ENCODE measurements at regions not wholly inside any gene's neighbourhood (a gene's known extent, or its start where the extent isn't known, plus 50 kb on each side); places are given as distances from the start of the nearest gene placed in this dataset.

DNA sequence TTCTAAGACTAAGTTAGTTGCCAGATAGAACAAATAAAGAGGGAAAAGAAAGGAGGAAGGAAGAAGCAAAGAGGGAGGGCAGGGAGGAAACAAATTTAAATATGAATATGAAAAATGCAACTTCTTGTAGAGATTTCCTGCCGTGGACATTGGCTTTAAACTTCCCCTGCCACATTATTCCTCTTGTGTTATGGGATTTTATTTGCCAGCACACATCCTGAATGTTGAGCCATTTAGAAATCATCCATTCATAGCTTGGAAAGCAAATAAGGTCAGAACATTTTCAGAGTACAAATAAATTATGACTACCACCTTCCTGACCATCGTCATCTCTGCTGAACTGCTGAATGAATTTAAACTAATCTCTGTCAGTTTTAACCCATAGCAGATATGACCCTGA is 911.9 kb upstream of the LRRN3 start:
- DNase-seq = no peak
- CTCF ChIA-PET = no interaction called here
- H3K9me3 Mint-ChIP-seq (ENCODE audit: low read depth, unreplicated experiment) = peaks cover under 1% of the 10 kb centered on the region
- H3K36me3 Mint-ChIP-seq (ENCODE audit: insufficient read depth, unreplicated experiment) = no peaks in the 10 kb centered on the region
- intact Hi-C loops (cut with micrococcal nuclease; ENCODE audit: unreplicated experiment) = no loop called here
- H3K4me1 Mint-ChIP-seq (ENCODE audit: low read depth, unreplicated experiment) = no peaks in the 10 kb centered on the region
- H3K4me3 Mint-ChIP-seq (ENCODE audit: low read depth, unreplicated experiment) = no peak overlapping the region
- no peaks in the 10 kb centered on the region for H3K27me3 Mint-ChIP-seq (ENCODE audit: unreplicated experiment)
- no TSS peak for BruUV-seq (replicated peaks)
- TF ChIP-seq, protein P1, sequence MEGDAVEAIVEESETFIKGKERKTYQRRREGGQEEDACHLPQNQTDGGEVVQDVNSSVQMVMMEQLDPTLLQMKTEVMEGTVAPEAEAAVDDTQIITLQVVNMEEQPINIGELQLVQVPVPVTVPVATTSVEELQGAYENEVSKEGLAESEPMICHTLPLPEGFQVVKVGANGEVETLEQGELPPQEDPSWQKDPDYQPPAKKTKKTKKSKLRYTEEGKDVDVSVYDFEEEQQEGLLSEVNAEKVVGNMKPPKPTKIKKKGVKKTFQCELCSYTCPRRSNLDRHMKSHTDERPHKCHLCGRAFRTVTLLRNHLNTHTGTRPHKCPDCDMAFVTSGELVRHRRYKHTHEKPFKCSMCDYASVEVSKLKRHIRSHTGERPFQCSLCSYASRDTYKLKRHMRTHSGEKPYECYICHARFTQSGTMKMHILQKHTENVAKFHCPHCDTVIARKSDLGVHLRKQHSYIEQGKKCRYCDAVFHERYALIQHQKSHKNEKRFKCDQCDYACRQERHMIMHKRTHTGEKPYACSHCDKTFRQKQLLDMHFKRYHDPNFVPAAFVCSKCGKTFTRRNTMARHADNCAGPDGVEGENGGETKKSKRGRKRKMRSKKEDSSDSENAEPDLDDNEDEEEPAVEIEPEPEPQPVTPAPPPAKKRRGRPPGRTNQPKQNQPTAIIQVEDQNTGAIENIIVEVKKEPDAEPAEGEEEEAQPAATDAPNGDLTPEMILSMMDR (IDR thresholded peaks at IDR 0.05; ENCODE audit: unreplicated experiment) = no peak
- H3K27ac Mint-ChIP-seq (ENCODE audit: unreplicated experiment) = no peak overlapping the region

DNA sequence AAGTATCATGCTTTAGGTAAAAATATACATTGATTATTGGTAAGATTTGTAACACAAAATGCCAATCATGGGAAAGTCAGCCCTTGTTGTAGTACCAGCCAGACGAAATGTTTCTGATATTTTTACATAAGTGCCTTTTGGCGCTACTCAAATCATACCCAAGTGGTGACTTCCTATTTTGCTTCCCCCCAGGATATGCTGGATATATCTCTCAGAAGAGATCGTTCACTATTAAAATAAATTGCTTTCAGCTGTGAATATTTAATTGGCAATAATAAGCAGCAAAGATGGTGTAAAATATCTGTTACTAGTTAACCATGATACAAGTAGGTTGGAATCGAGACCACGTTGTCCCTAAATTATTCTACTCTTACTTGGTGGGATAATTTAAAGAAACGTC is 909.2 kb upstream of the LRRN3 start:
- intact Hi-C loops (cut with micrococcal nuclease; ENCODE audit: unreplicated experiment) = no loop called here
- Mint-ChIP-seq H3K27me3 (ENCODE audit: unreplicated experiment) (no peaks in the 10 kb centered on the region), H3K27ac (ENCODE audit: unreplicated experiment) (no peak overlapping the region), H3K4me1 (ENCODE audit: low read depth, unreplicated experiment) (no peaks in the 10 kb centered on the region), H3K9me3 (ENCODE audit: low read depth, unreplicated experiment) (peaks cover 2% of the 10 kb centered on the region), H3K36me3 (ENCODE audit: insufficient read depth, unreplicated experiment) (no peaks in the 10 kb centered on the region), H3K4me3 (ENCODE audit: low read depth, unreplicated experiment) (no peak overlapping the region)
- BruUV-seq (replicated peaks) = no TSS peak
- no peak for DNase-seq
- TF ChIP-seq, protein P1 (IDR thresholded peaks at IDR 0.05; ENCODE audit: unreplicated experiment) = no peak
- CTCF ChIA-PET = no interaction called here

DNA sequence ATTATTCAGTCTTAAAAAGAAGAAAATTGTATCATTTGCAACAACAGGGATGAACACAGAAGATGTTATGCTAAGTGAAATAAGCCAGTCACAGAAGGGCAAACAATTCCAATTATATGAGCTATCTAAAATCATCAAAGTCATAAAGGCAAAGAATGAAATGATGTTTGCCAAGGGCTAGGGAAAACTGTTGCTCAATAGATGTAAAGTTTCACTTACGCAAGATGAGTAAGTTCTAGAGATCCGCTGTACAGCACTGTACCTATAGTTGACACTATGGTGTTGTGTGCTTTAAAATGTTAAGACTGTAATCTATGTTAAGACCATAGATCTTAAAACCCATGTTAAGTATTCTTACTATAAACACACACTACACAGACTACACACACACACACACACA is 904.6 kb upstream of the LRRN3 start:
- Mint-ChIP-seq H3K4me3 (ENCODE audit: low read depth, unreplicated experiment) (no peak overlapping the region), H3K36me3 (ENCODE audit: insufficient read depth, unreplicated experiment) (no peaks in the 10 kb centered on the region), H3K9me3 (ENCODE audit: low read depth, unreplicated experiment) (peaks cover 9% of the 10 kb centered on the region), H3K27me3 (ENCODE audit: unreplicated experiment) (no peaks in the 10 kb centered on the region), H3K4me1 (ENCODE audit: low read depth, unreplicated experiment) (no peaks in the 10 kb centered on the region), H3K27ac (ENCODE audit: unreplicated experiment) (no peak overlapping the region)
- CTCF ChIA-PET = interaction anchor here (0.7 kb wide), 1 partner anchor 95 kb away, joined by 3 read pairs; no protein-coding TSS in a partner anchor
- BruUV-seq (replicated peaks) = no TSS peak
- TF ChIP-seq, protein P1 (IDR thresholded peaks at IDR 0.05; ENCODE audit: unreplicated experiment) = no peak
- intact Hi-C loops (cut with micrococcal nuclease; ENCODE audit: unreplicated experiment) = no loop called here
- no peak for DNase-seq

DNA sequence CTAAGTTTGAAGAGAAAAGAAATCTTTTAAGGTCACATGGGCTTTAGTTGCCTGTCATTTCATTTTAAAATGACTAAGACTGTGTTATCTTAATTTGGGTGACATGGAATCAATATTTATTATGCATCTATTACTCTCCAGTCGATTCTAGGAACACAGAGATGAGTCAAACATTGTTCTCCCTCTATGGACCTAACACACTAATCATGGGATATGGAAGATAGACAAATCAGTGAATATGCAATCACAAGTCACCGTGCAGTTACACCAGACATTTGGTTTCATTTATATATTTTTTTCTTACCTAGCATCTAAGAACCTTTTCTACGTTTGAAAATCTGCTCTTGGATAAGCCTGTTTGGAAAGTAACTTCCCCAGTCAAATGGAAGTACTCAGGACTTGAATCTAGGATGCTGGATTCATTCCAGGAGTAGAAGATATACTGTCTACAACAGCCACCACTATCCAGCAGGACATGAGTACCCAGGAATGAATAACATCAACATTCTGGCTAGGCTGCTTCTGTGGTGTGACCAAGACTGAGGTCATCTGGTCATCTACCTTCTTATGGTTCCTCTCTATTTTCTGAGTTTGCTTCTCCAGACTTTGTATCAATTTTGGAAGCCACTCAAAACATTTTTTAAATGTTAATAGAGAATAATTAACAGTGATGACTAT is 902.9 kb upstream of the LRRN3 start:
- TF ChIP-seq, protein P1 (IDR thresholded peaks at IDR 0.05; ENCODE audit: unreplicated experiment) = no peak
- Mint-ChIP-seq H3K9me3 (ENCODE audit: low read depth, unreplicated experiment) (peaks cover 9% of the 10 kb centered on the region), H3K27ac (ENCODE audit: unreplicated experiment) (no peak overlapping the region), H3K4me1 (ENCODE audit: low read depth, unreplicated experiment) (no peaks in the 10 kb centered on the region), H3K36me3 (ENCODE audit: insufficient read depth, unreplicated experiment) (no peaks in the 10 kb centered on the region), H3K4me3 (ENCODE audit: low read depth, unreplicated experiment) (no peak overlapping the region), H3K27me3 (ENCODE audit: unreplicated experiment) (no peaks in the 10 kb centered on the region)
- BruUV-seq (replicated peaks) = no TSS peak
- CTCF ChIA-PET = no interaction called here
- intact Hi-C loops (cut with micrococcal nuclease; ENCODE audit: unreplicated experiment) = no loop called here
- no peak for DNase-seq
